ENCODE measurements at regions not wholly inside any gene's neighbourhood (a gene's known extent, or its start where the extent isn't known, plus 50 kb on each side); places are given as distances from the start of the nearest gene placed in this dataset.
"Not testable (repeated sequence)": the region's sequence is repeated elsewhere in the genome, so short reads cannot be mapped to it uniquely, and the experiment has no call there.

GRCh38 chr2:226304308-226304707, 495.3 kb downstream of the IRS1 start:
- no peak overlapping the region for H3K27ac ChIP-seq
- TF ChIP-seq CTCF (conservative IDR thresholded peaks at IDR 0.05) = no peak

- H3K27ac ChIP-seq = no peak overlapping the region
- no peak for TF ChIP-seq CTCF (conservative IDR thresholded peaks at IDR 0.05)
Observed at GRCh38 chr2:226303707-226304106, 495.9 kb downstream of the IRS1 start.

GRCh38 chr2:226300196-226300886, 499.3 kb downstream of the IRS1 start:
- H3K27ac ChIP-seq = no peak overlapping the region
- TF ChIP-seq CTCF (conservative IDR thresholded peaks at IDR 0.05) = no peak

- no peak for TF ChIP-seq CTCF (conservative IDR thresholded peaks at IDR 0.05)
Observed at GRCh38 chr2:226299771-226300170, 499.8 kb downstream of the IRS1 start.

GRCh38 chr2:226295681-226296080, 503.9 kb downstream of the IRS1 start:
- no peak overlapping the region for H3K27ac ChIP-seq
- no peak for TF ChIP-seq CTCF (conservative IDR thresholded peaks at IDR 0.05)

More at GRCh38 chr2:226299771-226300170, 499.8 kb downstream of the IRS1 start:
- no peak overlapping the region for H3K27ac ChIP-seq

GRCh38 chr2:226295123-226295522, 504.5 kb downstream of the IRS1 start:
- no peak overlapping the region for H3K27ac ChIP-seq
- TF ChIP-seq CTCF (conservative IDR thresholded peaks at IDR 0.05) = no peak

- H3K27ac ChIP-seq = not testable (repeated sequence)
Observed at GRCh38 chr2:226291281-226291680, 508.3 kb downstream of the IRS1 start.

- H3K27ac ChIP-seq = no peak overlapping the region
- no peak for TF ChIP-seq CTCF (conservative IDR thresholded peaks at IDR 0.05)
Observed at GRCh38 chr2:226286916-226287315, 512.7 kb downstream of the IRS1 start.

Measured in VCaP (cell line).